H1 (cell line): ENCODE measurements at regions not wholly inside any gene's neighbourhood (a gene's known extent, or its start where the extent isn't known, plus 50 kb on each side); places are given as distances from the start of the nearest gene placed in this dataset.
"Not testable (repeated sequence)": the region's sequence is repeated elsewhere in the genome, so short reads cannot be mapped to it uniquely, and the experiment has no call there.

ENCODE experiments used
- POLR2A ChIP-seq, 2 experiments: IDR thresholded peaks; 1 replicate in 1 of 2; 2 replicates in 1 of 2; pipeline ENCODE4 v1.6.1; 2011; ENCODE audit warnings: low read depth in 2 of 2, low read length in 2 of 2, mild to moderate bottlenecking in 2 of 2; ENCODE audit errors: control extremely low read depth in 1 of 2
- SP2 ChIP-seq: IDR thresholded peaks from 2 replicates; pipeline ENCODE4 v1.6.1; 2012; ENCODE audit warnings: mild to moderate bottlenecking, low read length, inconsistent platforms

GRCh38 chr21:19493437-19494241, 1090.1 kb upstream of the TMPRSS15 start:
- TF ChIP-seq POLR2A (IDR thresholded peaks at IDR 0.05; ENCODE audit: control extremely low read depth in 1 of 2, low read depth in 2 of 2, low read length in 2 of 2); SP2: not testable (repeated sequence)
